Ovary (tissue), 3 donors: ENCODE measurements at regions not wholly inside any gene's neighbourhood (a gene's known extent, or its start where the extent isn't known, plus 50 kb on each side); places are given as distances from the start of the nearest gene placed in this dataset.

Experiments
- EP300 ChIP-seq: sonication (generic); formaldehyde crosslinking; IDR thresholded peaks from one replicate; pipeline ENCODE4 v1.6.1; 2017; ENCODE audit warnings: antibody characterized with exemption
- POLR2A ChIP-seq: fragments of 450-650 bp; IDR thresholded peaks from one replicate; pipeline ENCODE4 v1.6.1; 2017; ENCODE audit warnings: antibody characterized with exemption, mild to moderate bottlenecking, moderate library complexity
- TF ChIP-seq, protein P1 (sequence below), 3 donors: fragments of 450-650 bp in 2 of 3; fragments of 200-600 bp in 1 of 3; IDR thresholded peaks; one replicate each; pipeline versions ENCODE4 v1.5.1 to v1.8.0; 2016 to 2022; ENCODE audit warnings: antibody characterized with exemption in 3 of 3, mild to moderate bottlenecking in 1 of 3
- donor health status: DM: no; HTN: no; CAD: no.

DNA sequence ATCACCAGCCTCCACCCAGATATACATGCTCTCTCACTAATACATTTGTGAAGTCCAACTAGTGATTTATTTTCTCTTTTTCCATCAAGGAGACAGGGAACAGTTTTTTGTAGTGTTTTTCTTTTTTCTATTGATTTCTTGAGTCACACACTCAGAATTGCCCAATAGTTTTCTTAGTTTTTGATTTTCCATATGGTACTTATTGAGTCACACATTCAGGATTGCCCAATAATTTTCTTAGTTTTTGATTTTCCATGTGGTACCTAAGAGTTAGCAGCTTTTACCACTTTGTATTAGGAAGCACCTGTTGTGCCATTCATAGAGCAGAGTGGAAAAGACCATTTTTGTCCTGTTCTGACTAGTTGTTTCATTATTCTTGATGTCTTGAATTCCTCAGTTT is 1268.8 kb downstream of the EPHA7 start:
- TF ChIP-seq, protein P1, sequence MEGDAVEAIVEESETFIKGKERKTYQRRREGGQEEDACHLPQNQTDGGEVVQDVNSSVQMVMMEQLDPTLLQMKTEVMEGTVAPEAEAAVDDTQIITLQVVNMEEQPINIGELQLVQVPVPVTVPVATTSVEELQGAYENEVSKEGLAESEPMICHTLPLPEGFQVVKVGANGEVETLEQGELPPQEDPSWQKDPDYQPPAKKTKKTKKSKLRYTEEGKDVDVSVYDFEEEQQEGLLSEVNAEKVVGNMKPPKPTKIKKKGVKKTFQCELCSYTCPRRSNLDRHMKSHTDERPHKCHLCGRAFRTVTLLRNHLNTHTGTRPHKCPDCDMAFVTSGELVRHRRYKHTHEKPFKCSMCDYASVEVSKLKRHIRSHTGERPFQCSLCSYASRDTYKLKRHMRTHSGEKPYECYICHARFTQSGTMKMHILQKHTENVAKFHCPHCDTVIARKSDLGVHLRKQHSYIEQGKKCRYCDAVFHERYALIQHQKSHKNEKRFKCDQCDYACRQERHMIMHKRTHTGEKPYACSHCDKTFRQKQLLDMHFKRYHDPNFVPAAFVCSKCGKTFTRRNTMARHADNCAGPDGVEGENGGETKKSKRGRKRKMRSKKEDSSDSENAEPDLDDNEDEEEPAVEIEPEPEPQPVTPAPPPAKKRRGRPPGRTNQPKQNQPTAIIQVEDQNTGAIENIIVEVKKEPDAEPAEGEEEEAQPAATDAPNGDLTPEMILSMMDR (IDR thresholded peaks at IDR 0.05): no peak
- TF ChIP-seq POLR2A (no peak), EP300 (no peak)
